ENCODE measurements at regions not wholly inside any gene's neighbourhood (a gene's known extent, or its start where the extent isn't known, plus 50 kb on each side); places are given as distances from the start of the nearest gene placed in this dataset.
A peak's percentile ranks its signal among the peaks of the same experiment; 100 is the strongest.

DNA sequence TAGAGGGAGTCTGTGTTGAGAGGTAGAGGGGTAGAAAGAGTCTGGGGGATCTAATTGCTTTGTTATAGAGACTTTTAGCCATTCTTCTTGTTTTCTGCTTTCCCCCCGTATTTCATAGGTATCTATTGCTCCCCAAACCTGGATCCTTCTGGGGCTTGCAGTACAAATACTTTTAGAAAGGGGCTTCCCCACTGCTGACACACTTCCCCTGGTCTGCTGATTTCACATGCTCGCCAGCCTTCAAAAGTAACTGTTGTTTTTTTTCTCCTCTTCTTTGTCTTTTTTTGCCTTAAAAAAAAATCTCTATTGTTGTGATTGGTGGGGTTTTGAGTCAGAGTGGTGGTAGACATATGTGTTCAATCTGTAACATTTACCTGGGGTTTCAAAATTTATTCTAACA lies 300.6 kb upstream of the AZI2 start:
- DNase-seq = no peak

DNA sequence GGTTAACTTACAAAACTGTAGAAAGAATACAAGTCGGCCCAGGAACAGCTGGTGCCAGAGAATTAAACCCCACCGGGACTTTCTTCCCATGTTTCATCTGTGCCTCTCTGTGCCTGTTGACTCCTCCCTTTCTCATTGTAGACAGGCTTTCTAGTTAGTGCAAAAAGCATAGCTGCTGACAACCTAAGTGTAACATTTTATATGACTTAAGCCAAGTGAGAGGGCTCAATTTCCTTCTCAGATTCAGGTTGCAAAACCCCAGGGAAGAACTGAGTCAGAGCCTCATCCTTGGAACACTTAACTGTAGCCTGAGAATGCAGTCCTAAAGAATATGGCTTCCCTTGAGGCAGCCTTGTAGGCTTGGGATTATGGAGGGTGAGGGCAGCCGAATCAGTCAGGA lies 302.5 kb upstream of the AZI2 start:
- DNase-seq = no peak

DNA sequence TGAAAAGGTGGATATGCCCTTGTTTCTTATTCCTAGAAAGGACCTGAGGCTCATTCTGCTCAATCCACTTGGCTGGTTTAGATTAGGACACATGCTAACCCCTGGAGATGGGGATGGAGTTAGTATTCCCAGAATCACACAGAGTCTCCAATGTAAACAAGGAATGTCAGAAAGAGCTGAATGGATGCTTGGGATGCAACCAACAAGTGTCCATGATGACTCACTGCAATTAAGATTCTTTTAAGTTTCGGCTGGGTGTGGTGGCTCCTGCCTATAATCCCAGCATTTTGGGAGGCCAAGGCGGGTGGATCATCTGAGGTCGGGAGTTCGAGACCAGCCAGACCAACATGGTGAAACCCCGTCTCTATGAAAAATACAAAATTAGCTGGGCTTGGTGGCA lies 315.5 kb upstream of the AZI2 start:
- no peak for DNase-seq

DNA sequence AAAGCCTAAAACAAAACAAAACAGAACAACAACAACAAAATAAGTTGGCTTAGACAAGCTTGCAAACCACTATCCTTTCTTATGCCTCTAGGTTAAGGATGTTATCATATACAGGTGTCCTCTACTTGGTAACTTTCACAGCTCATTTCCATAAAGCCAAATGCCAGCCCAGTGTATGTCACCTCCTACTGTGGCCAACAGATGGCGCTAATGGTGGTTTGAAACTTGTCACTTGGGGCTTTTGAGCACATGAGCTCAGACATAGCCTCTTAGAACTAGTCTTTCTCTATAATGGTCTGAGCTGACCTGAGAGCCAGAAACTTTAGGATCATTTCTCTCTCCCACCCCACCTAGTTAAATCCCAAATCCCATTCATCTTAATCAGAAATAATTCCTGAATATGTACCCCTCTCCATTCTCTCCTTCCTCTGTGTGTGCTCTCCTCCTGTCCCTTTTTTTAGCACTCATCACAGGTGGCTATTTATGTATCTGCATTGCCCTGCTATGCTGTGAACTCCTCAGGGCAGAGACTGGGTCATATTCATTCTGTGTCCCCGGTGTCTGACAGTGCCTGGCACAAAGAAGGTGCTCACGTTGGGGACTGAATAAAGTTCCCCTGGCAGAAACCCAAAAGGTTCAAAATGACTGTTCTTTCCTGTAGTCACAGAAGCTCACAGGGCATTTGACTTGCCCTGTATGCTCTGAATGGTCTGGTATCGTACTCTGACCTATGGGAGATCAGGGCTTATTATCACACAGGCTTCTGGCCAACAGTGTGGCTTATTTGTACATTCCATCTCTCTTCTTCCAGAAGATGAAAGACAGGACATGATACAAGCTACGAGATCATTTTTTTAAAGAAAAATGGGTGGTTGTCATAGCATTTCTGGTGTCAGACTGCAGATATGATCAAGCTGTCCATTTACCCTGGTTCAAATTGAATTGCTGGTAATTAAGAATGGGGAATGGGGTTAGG lies 319.3 kb upstream of the AZI2 start:
- DNase-seq = peak; percentile 18

DNA sequence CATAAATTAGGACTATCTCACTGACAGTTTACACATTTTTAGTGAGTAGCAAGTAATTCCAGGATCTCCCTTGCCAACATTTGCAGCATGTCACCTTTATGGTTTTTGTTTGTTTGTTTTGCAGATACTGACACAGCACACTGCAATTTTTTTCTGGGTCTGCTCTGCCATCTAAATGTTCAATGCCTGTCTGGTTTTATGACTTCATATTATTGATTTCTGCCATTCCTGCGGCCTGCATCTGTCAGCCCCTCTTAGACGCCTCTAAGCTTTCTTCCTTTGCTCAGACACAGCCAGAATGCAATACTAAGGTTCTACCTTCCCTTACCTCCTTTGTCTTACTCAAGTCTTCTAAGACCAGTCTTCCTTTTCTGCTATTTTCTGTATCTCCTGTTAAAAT lies 321.2 kb upstream of the AZI2 start:
- DNase-seq = no peak

DNA sequence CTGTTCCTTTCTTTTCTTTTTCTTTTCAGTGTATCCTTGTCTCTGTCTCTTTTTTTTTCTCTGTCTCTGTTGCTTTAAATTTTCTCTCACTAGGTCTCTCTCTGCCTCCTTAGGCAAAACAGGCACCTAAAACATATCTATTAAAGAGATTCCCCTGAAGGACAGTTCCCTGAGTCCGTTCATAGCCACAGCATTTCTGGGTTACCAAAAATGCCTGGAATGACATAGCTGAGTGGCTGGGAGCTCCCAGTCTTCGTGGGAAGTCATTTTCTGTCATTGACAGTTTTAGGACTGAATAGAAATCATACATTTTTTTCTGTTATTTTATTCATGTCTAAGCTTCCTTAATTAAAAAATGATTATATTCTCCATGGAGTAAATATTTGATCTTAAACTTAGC lies 323.8 kb upstream of the AZI2 start:
- DNase-seq = no peak

DNA sequence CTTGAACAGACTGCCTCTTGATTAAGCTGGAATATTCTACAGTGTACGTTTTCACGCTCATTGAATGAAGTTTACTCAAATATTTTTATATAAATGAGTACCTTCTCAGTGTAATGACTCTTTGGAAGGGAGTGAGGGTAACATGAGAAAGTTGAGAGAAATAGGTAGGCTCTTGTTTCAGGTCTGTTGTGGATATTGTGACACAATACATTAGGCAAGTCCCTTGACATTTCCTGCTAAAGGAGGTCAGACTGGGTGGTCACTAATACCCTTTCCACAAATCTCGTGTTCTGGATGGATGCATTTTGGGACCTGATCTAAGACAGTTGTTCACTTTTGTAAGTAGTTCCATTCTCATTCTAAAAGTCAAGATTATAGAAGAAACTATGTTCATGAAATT lies 324.8 kb upstream of the AZI2 start:
- DNase-seq = no peak

DNA sequence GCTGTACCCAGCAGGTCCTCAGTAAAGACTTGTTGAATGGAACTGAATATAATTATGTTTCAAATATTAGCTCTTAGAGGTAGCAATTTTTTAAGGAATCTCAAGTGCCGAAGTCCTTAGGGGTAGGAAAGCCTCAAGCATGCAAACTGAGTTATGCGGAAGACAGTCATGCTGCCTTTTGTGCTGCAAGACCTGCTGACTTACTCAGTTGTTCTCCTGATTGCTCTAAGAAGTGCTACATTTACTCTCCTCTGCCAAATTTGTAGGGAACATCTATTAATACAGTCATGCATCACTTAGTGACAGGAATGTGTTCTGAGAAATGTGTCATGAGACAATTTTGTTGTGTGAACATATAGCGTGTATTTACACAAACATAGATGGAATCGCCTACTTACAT lies 325.6 kb upstream of the AZI2 start:
- DNase-seq = no peak

DNA sequence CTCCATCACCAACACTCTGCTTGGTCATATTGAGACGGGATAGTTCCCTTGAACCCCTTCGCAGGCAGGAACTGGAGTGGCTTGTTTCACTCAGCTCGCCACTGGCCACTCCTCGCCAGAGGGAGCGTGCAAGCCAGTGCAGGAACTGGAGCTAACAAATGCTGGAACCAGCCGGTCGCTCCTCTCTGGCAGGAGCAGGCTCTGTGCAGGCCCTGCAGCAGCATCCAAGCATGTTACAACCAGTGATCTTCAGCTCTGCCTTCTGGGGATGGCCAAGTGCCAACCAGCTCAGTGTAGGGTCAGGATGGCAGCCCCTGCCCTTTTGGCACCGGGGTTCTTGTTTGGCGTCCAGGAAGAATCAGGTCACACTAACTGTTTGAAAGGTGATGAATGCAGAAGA lies 329.0 kb upstream of the AZI2 start:
- no peak for DNase-seq

DNA sequence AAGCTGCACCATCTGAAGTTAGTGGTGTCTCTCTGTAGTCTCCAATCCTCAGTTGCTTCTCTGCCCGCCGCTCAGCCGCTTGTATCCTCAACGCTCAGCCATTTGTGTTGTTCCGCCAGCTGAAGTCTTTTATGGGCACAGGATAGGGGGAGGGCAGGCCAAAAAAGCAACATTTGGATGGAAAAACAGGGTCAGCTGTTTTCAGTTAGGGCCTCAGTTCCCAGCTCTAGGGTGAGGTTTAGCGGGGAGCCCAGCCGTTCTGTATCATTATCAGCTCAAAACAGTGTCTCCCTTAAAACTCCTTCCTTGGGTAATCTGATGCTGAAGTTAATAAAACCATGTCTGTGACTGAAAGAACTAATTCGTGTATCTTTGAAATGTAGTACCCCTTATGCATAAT lies 329.5 kb upstream of the AZI2 start:
- no peak for DNase-seq

DNA sequence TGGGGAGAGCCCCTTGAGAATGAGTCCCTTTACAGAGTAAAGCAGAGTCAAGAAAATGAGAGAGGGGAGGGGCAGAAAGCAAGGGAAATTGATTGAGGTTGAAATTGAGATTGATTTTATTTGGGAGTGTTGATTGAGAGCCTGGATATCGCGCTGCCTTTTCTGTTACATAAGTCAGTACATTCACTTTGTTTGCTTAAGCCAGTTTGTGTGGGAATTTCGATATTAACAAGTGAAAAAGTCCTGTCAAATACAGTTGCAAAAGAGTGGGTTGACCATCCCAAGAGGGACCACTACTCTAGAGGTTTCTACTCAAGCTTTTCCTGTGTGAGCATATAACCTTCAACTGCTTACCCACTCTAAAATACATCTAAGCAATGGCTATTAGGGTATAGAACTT lies 331.4 kb upstream of the AZI2 start:
- no peak for DNase-seq

DNA sequence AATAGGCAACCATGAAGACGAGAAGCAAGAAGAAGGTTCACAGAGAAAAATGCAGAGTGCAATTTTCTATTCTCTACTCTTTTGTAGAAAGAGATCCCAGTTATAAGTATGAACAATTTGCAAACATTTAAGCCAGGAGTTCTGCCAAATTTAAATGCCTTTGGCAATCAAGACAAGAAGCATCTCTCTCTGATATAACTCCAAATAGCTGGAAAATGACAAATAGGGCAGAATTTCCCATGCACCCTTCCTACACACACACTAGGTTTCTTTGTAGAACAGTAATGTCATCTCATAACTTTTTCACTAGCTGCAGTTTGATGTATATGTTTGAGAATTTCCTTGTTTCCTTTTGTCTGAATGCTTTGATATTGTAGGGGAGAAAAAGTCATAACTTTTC lies 333.5 kb upstream of the AZI2 start:
- no peak for DNase-seq

DNA sequence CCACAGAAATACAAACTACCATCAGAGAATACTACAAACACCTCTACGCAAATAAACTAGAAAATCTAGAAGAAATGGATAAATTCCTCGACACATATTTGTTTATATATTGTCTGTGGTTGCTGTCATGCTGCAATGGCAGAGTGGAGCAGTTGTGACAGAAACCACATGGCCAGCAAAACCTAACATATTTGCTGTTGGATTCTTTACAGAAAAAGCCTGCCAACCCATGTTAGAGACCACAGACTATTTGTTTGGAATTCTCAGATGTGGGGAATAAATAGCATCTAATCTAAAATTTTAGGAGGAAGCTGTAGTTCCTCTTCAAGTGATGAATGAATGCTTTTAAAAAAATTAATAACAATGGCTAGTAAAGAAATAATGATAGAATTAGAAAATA lies 341.6 kb upstream of the AZI2 start:
- DNase-seq = no peak

DNA sequence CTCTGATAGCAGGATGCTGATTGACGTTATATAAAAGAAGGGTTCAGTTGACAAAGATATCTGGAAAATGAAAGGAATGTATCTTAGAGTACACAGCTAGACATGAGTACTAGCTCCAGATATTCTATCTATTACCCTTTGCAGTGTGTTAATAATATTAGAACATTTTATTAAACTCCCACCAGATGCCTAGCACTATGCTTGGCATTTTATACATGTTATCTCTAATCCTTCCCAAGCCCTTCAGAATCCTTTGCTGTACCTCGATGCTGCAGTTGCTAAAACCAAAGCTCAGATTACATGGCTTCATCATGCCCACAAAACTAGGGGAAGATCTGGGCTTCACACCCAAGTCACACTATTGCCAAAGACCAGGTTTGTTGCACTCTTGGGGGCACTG lies 350.1 kb upstream of the AZI2 start:
- no peak for DNase-seq

DNA sequence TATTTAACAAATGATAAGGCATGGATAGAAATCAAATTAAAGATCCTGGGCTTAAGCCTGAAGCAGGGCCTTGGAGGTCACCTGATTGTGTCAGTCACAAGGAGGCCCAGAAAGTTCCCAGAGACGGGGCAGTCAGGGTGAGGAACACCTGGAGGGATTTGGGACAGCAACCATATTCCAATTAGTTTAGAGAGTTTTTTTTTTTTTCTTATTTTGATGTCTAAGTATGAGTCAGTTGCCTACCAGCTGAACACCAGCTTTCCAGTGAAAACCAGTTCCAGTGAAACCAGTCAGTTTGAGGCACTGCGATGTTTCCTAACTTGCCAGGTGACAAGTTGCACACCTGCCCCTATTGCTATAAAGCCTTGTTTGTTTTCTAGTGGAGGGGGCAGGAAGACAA lies 350.7 kb upstream of the AZI2 start:
- no peak for DNase-seq

DNA sequence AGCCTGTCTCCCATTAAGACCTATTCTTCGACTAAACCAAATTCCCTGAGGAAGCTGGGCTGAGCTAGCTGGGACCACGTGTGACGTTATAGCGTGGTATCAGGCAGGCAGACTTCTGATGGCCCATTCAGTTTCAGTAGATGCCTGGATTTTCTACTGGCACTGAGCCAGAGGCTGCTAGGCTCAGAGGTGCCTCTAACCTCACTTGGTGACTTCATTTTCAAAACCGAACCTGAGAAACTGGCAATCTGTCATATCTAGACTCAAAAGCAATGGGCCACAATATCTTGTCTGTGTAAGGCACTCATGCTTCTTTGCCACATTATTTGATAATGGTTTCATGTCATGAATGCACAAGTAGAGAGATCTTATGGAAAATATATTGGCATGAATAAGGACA lies 352.1 kb upstream of the AZI2 start:
- DNase-seq = no peak

DNA sequence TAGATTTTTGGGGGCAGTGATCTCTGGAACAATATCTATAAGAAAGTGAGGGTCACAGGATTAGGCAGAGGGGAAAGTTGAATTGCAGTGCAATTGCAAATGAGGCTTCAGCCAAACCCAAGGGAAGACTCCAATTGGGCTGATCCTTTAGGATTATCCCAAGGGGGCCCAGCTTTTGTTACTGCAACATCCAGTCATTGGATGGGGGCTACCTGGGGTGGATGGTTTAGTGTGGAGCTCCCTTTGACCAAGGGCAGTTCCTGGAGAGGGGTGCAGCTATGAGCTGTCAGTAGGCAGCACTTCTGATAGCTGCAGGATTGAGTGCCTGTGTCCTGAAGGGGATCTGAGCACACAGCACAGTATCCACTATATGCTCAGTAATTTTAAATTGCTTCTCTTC lies 355.2 kb upstream of the AZI2 start:
- DNase-seq = no peak

DNA sequence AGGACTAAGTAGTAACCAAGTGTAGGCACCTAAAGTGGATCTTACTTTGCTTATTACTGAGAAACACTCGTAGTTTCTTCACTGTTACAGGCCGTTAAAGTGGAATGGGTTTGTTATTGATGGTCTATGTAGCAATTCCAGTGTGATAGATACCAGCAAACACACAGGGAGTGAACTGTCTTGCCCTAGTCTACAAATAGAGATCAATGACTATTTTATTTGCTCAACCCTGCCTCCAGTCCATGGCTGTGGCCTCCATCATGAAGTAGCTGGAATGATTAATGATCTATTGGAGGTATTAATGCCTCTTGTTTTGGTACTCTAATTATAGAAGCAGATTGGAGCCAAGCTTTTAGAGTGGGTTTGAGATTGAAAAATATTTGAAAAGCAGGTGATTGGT lies 362.7 kb upstream of the AZI2 start:
- no peak for DNase-seq

DNA sequence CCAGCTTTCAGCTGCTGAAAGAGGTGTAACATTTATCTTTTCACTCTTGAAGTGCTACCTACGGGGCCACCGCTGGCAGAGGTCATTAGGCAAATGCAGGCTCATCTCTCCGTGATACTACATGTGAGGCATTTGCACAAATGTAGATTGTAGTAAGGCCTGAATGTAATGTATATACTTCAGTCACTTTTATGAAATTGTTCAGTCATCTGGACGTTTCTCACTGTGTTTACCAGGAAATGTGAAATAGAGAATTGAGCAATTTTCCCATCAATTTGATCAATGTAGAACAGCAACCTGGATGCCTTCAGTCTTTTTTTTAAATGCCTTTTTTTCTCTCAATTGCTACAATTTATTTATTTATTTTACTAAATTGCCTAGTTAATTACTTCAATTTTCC lies 368.3 kb upstream of the AZI2 start:
- DNase-seq = no peak

DNA sequence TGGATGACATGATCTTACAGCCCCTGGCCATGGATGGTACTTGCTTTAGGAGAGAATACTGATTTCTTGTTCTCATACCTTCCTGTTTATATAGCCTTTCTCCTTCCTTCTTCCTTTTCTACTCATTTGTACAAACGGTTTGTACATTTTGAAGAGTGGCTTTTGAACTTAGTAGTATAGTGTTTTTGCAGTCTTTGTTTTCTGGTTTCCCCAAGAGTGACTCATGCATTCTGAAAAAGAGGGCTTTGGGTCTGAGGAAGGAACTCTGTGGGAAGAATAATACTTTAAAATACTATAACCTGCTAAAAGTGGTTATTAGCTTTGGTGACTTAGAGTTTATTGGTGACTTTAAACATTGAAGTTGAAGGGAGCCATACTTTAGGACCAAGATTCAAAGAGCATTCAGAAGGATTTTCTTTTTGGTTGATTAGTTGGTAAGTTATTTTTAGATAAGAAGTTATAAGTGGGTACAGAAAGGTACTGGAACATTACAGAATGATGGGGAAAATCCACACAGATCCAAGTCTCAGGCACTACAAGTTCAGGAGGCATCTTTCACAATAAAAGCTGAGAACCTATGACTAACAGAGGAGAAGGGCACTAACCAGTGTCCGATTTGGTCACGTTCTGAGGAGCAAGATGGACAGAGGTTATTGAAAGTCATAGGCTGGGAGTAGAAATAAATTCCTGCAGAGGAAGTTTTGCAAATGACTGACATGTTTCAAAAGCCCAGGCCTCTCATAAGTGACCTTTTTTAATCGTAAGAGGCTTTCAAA lies 369.6 kb upstream of the AZI2 start:
- DNase-seq = no peak

DNA sequence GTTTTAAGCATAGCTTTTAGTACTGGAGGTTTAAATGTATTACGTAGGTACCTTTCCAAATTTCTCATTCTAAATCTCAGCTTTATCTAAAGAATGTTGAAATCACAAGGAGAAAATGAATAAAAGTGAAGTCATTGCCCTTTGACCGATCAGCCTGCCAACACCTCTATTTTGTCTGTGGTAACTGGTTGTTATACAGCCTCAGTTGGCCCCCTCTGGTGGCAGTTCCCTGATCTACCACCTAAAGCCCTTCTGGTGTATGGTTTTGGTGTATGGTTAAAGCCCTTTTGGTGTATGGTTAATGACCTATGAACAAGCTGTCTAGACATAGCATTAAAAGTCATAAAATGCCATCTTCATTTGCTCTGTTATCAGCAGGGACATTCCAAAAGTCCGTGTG lies 378.2 kb upstream of the AZI2 start:
- no peak for DNase-seq

DNA sequence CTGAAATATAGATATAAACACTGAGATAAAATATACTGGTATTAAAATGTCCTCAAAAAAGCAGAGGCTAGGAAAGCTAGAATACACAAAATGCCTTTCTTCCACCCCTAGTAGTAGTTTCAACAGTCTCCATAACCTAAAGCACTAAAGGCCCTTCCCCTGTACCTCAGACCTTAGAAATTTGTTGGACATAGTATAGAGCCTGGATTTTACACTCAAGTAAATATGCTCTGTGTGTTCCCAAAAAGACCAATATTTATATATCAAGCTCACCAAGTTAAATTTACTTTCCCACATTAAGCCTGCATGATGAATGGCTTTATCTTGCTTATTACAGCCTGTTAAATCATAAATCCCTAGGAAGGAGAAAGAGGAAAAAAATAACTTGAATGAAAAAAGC lies 378.7 kb upstream of the AZI2 start:
- no peak for DNase-seq

DNA sequence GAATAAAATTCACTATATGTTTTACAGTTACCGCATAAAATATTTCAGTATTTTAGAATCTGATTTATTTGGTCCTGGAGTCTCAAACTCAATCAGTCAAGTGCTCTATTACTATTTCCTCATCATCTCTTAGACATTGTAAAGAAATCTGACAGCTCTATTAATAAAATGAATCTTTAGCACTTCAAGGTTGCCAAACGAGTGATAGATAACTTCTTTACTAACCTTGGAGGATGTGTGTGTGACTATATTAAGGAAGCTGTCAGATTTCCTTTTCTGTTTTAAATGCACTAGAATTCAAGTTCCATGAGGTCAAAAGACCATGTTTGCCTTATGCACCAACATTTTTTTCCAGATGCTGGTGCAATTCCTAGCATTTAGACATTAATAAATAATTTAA lies 389.8 kb upstream of the AZI2 start:
- no peak for DNase-seq

DNA sequence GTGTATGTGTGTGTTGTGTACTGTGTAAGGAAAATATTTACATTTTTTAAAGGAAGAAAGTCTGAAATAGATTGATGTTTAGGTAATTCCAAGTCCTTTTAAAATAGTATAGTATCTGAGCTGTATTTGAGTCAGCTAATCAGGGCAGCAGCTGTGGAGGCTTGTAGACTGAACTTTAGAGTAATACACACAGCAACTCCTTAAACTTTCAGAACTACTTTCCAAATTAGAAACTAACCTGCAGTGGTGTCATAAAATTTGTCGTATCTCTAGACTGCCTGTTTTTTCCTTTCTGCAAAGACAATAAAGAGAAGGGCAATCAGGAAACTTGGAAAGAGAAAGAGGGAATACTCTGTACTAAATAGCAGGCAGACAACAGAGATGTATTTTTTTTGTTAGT lies 391.0 kb upstream of the AZI2 start:
- DNase-seq = no peak
